Brain microvascular endothelial cell (primary cell): ENCODE measurements at regions not wholly inside any gene's neighbourhood (a gene's known extent, or its start where the extent isn't known, plus 50 kb on each side); places are given as distances from the start of the nearest gene placed in this dataset.

Experiments
- DNase-seq: peaks from one replicate; pipeline ENCODE4 v3.0.0-alpha.2; 2020
- H3K27ac ChIP-seq: fragments of 250-450 bp; sonication (Bioruptor Pico); 2 replicates; pipeline ENCODE4 v1.5.1; 2020; ENCODE audit warnings: mild to moderate bottlenecking, moderate library complexity
- H3K27me3 ChIP-seq: fragments of 250-450 bp; sonication (Bioruptor Pico); replicated peaks from 2 replicates; pipeline ENCODE4 v1.5.1; 2020; ENCODE audit warnings: mild to moderate bottlenecking
- H3K36me3 ChIP-seq: fragments of 250-450 bp; sonication (Bioruptor Pico); replicated peaks from 2 replicates; pipeline ENCODE4 v1.5.1; 2020; ENCODE audit warnings: mild to moderate bottlenecking
- H3K4me3 ChIP-seq: 2 replicates; pipeline ENCODE4 v1.5.1; 2011; ENCODE audit warnings: low read depth, mild to moderate bottlenecking, control low read depth, low read length, moderate library complexity
- CTCF ChIP-seq: IDR thresholded peaks from 2 replicates; pipeline ENCODE4 v1.5.1; 2011; ENCODE audit warnings: low read depth, mild to moderate bottlenecking, moderate library complexity, low read length, control low read depth, inconsistent platforms; ENCODE audit errors: missing control alignments
- in situ Hi-C: cut with HindIII; loops from 2 replicates; pipeline ENCODE4 v1.10.0; 2017; ENCODE audit warnings: low sequenced_read_pairs, low pct_ligation_motif_present

GRCh38 chr21:34018910-34019309 is 54.5 kb upstream of the MRPS6 start:
- H3K27ac ChIP-seq, result no peak overlapping the region
- TF ChIP-seq CTCF, result no peak
- no peaks in the 10 kb centered on the region for H3K27me3 ChIP-seq
- DNase-seq, result no peak
- in situ Hi-C loops, result no loop called here
- no peaks in the 10 kb centered on the region for H3K36me3 ChIP-seq
- no peak overlapping the region for H3K4me3 ChIP-seq

- Histone ChIP-seq H3K4me3 (no peak overlapping the region), H3K27ac (no peak overlapping the region), H3K36me3 (no peaks in the 10 kb centered on the region), H3K27me3 (no peaks in the 10 kb centered on the region)
- no peak for DNase-seq
- in situ Hi-C loops, result no loop called here
- no peak for TF ChIP-seq CTCF
These were observed 55.2 kb upstream of the MRPS6 start for GRCh38 chr21:34018185-34018584.

GRCh38 chr21:34017039-34017961 is 56.1 kb upstream of the MRPS6 start:
- DNase-seq, result no peak
- Histone ChIP-seq H3K27me3 (no peaks in the 10 kb centered on the region), H3K27ac (no peak overlapping the region), H3K4me3 (no peak overlapping the region), H3K36me3 (no peaks in the 10 kb centered on the region)
- TF ChIP-seq CTCF, result no peak
- in situ Hi-C loops, result no loop called here

- in situ Hi-C loops, result no loop called here
- DNase-seq, result no peak
- Histone ChIP-seq H3K36me3 (no peaks in the 10 kb centered on the region), H3K27me3 (no peaks in the 10 kb centered on the region), H3K27ac (no peak overlapping the region), H3K4me3 (no peak overlapping the region)
- TF ChIP-seq CTCF, result no peak
These were observed 60.7 kb upstream of the MRPS6 start for GRCh38 chr21:34012640-34013039.

GRCh38 chr21:34011660-34012059 is 61.7 kb upstream of the MRPS6 start:
- DNase-seq, result no peak
- Histone ChIP-seq H3K4me3 (no peak overlapping the region), H3K36me3 (no peaks in the 10 kb centered on the region), H3K27ac (no peak overlapping the region), H3K27me3 (no peaks in the 10 kb centered on the region)
- in situ Hi-C loops, result no loop called here
- no peak for TF ChIP-seq CTCF
